ENCODE measurements at regions not wholly inside any gene's neighbourhood (a gene's known extent, or its start where the extent isn't known, plus 50 kb on each side); places are given as distances from the start of the nearest gene placed in this dataset.
"Not testable (repeated sequence)": the region's sequence is repeated elsewhere in the genome, so short reads cannot be mapped to it uniquely, and the experiment has no call there.

GRCh38 chrX:35416782-35417181 is 381.4 kb upstream of the MAGEB16 start:
- no peak for DNase-seq

GRCh38 chrX:35432056-35432455 is 366.1 kb upstream of the MAGEB16 start:
- no peak for DNase-seq

GRCh38 chrX:35439034-35439660 is 359.0 kb upstream of the MAGEB16 start:
- DNase-seq = no peak

- no peak for DNase-seq
Measured at GRCh38 chrX:35439692-35440091, 358.4 kb upstream of the MAGEB16 start.

- DNase-seq = no peak
Measured at GRCh38 chrX:35442421-35442820, 355.7 kb upstream of the MAGEB16 start.

GRCh38 chrX:35443091-35443582 is 355.0 kb upstream of the MAGEB16 start:
- not testable (repeated sequence) for DNase-seq

GRCh38 chrX:35444671-35445355 is 353.3 kb upstream of the MAGEB16 start:
- no peak for DNase-seq

GRCh38 chrX:35445912-35446311 is 352.2 kb upstream of the MAGEB16 start:
- no peak for DNase-seq

GRCh38 chrX:35456891-35457290 is 341.3 kb upstream of the MAGEB16 start:
- DNase-seq = no peak

- no peak for DNase-seq
Measured at GRCh38 chrX:35458142-35458541, 340.0 kb upstream of the MAGEB16 start.

- DNase-seq = no peak
Measured at GRCh38 chrX:35461164-35461563, 337.0 kb upstream of the MAGEB16 start.

GRCh38 chrX:35496671-35497070 is 301.5 kb upstream of the MAGEB16 start:
- not testable (repeated sequence) for DNase-seq

GRCh38 chrX:35497453-35497852 is 300.7 kb upstream of the MAGEB16 start:
- DNase-seq = not testable (repeated sequence)

GRCh38 chrX:35499071-35499862 is 298.9 kb upstream of the MAGEB16 start:
- DNase-seq = no peak

GRCh38 chrX:35507701-35508100 is 290.4 kb upstream of the MAGEB16 start:
- no peak for DNase-seq

- DNase-seq = not testable (repeated sequence)
Measured at GRCh38 chrX:35548003-35548402, 250.1 kb upstream of the MAGEB16 start.

GRCh38 chrX:35557916-35558315 is 240.2 kb upstream of the MAGEB16 start:
- DNase-seq = no peak

- DNase-seq = no peak
Measured at GRCh38 chrX:35561985-35562384, 236.2 kb upstream of the MAGEB16 start.

- DNase-seq = no peak
Measured at GRCh38 chrX:35562395-35562794, 235.7 kb upstream of the MAGEB16 start.

- no peak for DNase-seq
Measured at GRCh38 chrX:35590210-35590609, 207.9 kb upstream of the MAGEB16 start.

GRCh38 chrX:35611562-35611961 is 186.6 kb upstream of the MAGEB16 start:
- not testable (repeated sequence) for DNase-seq

- DNase-seq = no peak
Measured at GRCh38 chrX:35617836-35618235, 180.3 kb upstream of the MAGEB16 start.

- no peak for DNase-seq
Measured at GRCh38 chrX:35622040-35622439, 176.1 kb upstream of the MAGEB16 start.

- DNase-seq = no peak
Measured at GRCh38 chrX:35622601-35623000, 175.5 kb upstream of the MAGEB16 start.
